Activated CD4-positive, alpha-beta T cell treated with anti-CD3 and anti-CD28 coated beads, Interleukin-2, amount 10 ng/mL, durations not matched to agents 7 days and 5 days (primary cell): ENCODE measurements at regions not wholly inside any gene's neighbourhood (a gene's known extent, or its start where the extent isn't known, plus 50 kb on each side); places are given as distances from the start of the nearest gene placed in this dataset.

ENCODE experiments used
- CTCF ChIA-PET: fragments of 350-600 bp; sonication (Branson Sonifier 250); formaldehyde crosslinking; loops from one replicate; lab custom pipeline; 2021; ENCODE audit warnings: antibody characterized with exemption; lab: Charles Lee
- POLR2A ChIA-PET: fragments of 350-600 bp; sonication (Branson Sonifier 250); formaldehyde crosslinking; loops from one replicate; lab custom pipeline; 2021; ENCODE audit warnings: antibody characterized with exemption; lab: Charles Lee
- DNase-seq: peaks from one replicate; pipeline ENCODE4 v3.0.0-alpha.2; 2020
- H3K27ac Mint-ChIP-seq: one replicate; pipeline ENCODE4 v1.8.0; 2021; ENCODE audit warnings: mild to moderate bottlenecking, moderate library complexity, mixed read lengths
- H3K27me3 Mint-ChIP-seq: one replicate; pipeline ENCODE4 v1.8.0; 2021; ENCODE audit warnings: mixed read lengths
- H3K36me3 Mint-ChIP-seq: one replicate; pipeline ENCODE4 v1.8.0; 2021; ENCODE audit warnings: low read depth, mixed read lengths
- H3K4me1 Mint-ChIP-seq: one replicate; pipeline ENCODE4 v1.8.0; 2021; ENCODE audit warnings: mixed read lengths
- H3K4me3 Mint-ChIP-seq: one replicate; pipeline ENCODE4 v1.8.0; 2021; ENCODE audit warnings: mild to moderate bottlenecking, moderate library complexity, mixed read lengths
- H3K9me3 Mint-ChIP-seq: one replicate; pipeline ENCODE4 v1.8.0; 2021; ENCODE audit warnings: mixed read lengths

DNA sequence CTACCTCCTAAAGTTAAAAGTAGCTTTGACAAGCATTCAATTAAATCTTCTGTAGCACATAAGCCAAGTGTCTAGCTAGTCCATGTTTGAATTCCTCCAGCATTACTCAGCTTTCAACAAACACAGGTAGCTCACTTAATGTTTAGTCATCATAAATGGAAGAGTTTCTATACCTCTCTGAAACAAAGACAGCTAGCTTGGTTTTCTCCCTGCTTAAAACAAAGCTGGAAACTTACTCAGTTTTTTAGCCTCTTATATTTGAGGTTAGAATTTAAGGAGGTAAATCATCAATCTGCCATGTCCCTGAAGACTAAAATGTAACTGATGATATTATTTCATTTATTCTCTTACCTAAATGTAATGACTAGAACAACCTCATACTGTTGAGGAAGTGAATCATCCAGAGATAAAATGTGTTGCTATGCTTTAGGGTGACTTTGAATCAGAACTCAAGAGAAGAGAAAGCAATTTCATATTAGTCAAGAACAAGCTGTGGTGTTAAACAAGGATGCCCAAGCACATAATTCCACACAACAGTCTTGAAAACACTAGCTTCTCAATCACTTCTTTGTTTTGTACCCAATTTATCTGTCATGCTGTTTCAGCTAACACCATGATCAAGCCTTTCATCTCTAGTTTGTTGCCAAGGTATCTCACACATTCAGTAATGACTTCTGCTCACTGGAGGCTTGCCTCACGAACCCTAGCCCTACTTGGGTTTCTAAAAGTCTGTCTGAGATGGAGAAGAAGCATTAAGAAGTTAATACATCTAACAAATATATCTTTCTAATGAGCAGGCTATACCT, 251.9 kb downstream of the EPM2A start:
- Mint-ChIP-seq H3K4me1 (no peaks in the 10 kb centered on the region), H3K9me3 (no peaks in the 10 kb centered on the region), H3K27me3 (no peaks in the 10 kb centered on the region), H3K27ac (no peak overlapping the region), H3K36me3 (no peaks in the 10 kb centered on the region), H3K4me3 (no peak overlapping the region)
- no peak for DNase-seq
- ChIA-PET CTCF (no interaction called here), POLR2A (no interaction called here)

DNA sequence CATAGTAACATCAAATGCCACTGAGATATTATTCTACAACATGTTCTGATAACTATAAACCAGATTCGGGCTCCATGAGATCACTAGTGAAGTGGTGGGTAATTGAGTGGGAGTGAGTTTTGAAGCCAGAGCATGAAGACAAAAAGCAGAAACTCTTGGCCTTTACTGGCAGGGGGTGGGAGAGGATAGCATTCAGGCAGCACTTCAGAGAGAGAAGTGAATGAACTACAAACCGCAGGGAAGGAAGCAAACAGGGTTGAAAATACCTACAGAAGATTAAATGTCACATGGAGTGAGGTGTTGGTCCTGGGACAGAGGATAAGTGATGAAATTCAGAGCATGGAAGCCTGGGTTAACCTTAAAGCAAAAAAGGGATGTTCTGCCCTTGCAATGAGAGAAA, 250.0 kb downstream of the EPM2A start:
- POLR2A ChIA-PET = no interaction called here
- no peaks in the 10 kb centered on the region for H3K27me3 Mint-ChIP-seq
- no peak overlapping the region for H3K27ac Mint-ChIP-seq
- H3K9me3 Mint-ChIP-seq = no peaks in the 10 kb centered on the region
- no peaks in the 10 kb centered on the region for H3K36me3 Mint-ChIP-seq
- CTCF ChIA-PET = no interaction called here
- DNase-seq = no peak
- no peak overlapping the region for H3K4me3 Mint-ChIP-seq
- H3K4me1 Mint-ChIP-seq = no peaks in the 10 kb centered on the region

GRCh38 chr6:145486306-145486705, 249.0 kb downstream of the EPM2A start:
- no peak overlapping the region for H3K27ac Mint-ChIP-seq
- H3K4me3 Mint-ChIP-seq = no peak overlapping the region
- H3K9me3 Mint-ChIP-seq = no peaks in the 10 kb centered on the region
- H3K4me1 Mint-ChIP-seq = no peaks in the 10 kb centered on the region
- DNase-seq = no peak
- H3K27me3 Mint-ChIP-seq = no peaks in the 10 kb centered on the region
- no peaks in the 10 kb centered on the region for H3K36me3 Mint-ChIP-seq
- ChIA-PET POLR2A (no interaction called here), CTCF (no interaction called here)

DNA sequence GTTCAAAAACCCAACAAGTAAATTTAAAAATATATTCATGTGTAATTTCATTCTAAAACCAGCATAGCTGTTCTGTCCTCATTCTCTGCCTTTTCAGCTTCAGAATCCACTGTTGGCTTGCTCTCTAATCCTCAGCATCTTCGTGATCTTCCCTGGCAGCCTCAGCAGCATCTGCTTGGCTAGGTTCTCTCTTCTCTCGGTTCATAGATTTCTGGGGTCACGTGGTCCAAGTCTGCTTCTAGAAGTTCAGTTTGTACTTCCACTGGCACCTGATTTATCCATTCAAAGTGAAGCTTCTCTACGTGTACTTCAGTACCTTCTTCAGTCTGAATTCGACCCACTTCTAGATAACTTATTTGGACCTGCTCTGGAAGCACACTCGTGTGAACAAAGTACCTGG, 245.7 kb downstream of the EPM2A start:
- DNase-seq = no peak
- Mint-ChIP-seq H3K4me1 (no peaks in the 10 kb centered on the region), H3K27me3 (no peaks in the 10 kb centered on the region), H3K27ac (no peak overlapping the region), H3K9me3 (no peaks in the 10 kb centered on the region), H3K36me3 (no peaks in the 10 kb centered on the region), H3K4me3 (no peak overlapping the region)
- ChIA-PET CTCF (no interaction called here), POLR2A (no interaction called here)

- Mint-ChIP-seq H3K4me3 (no peak overlapping the region), H3K27ac (no peak overlapping the region), H3K36me3 (no peaks in the 10 kb centered on the region), H3K27me3 (no peaks in the 10 kb centered on the region), H3K9me3 (peaks cover under 1% of the 10 kb centered on the region), H3K4me1 (no peaks in the 10 kb centered on the region)
- ChIA-PET CTCF (no interaction called here), POLR2A (no interaction called here)
- no peak for DNase-seq
Observed at GRCh38 chr6:145490068-145490467, 245.3 kb downstream of the EPM2A start.

DNA sequence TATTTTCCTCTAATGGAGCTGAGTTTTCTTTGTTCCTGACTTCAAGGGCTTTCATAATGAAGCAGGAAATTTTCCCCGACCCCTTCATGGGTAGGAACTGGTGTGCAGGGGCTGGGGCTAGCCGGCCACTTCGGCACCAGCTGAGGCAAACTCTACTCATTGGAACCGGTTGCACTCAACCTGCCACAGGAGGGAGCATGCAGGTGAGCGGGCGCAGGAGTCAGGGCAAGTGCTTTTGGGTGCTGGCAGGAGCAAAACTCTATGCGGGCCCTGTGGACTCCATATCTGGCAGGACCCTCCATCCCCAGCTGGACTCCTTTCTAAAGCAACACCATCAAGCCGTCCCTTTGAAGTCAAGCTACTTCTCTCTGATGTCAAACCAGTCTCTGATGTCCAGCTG, 244.2 kb downstream of the EPM2A start:
- CTCF ChIA-PET = no interaction called here
- no peaks in the 10 kb centered on the region for H3K36me3 Mint-ChIP-seq

GRCh38 chr6:145497006-145497405, 238.3 kb downstream of the EPM2A start:
- DNase-seq = no peak
- ChIA-PET POLR2A (no interaction called here), CTCF (no interaction called here)
- no peak overlapping the region for H3K27ac Mint-ChIP-seq
- H3K4me1 Mint-ChIP-seq = no peaks in the 10 kb centered on the region
- H3K9me3 Mint-ChIP-seq = peaks cover 3% of the 10 kb centered on the region
- no peak overlapping the region for H3K4me3 Mint-ChIP-seq
- no peaks in the 10 kb centered on the region for H3K36me3 Mint-ChIP-seq
- no peaks in the 10 kb centered on the region for H3K27me3 Mint-ChIP-seq

More for the DNA sequence above, 244.2 kb downstream of the EPM2A start:
- no peak overlapping the region for H3K4me3 Mint-ChIP-seq
- H3K27ac Mint-ChIP-seq = no peak overlapping the region
- no peak for DNase-seq
- POLR2A ChIA-PET = no interaction called here
- H3K27me3 Mint-ChIP-seq = no peaks in the 10 kb centered on the region
- peaks cover 3% of the 10 kb centered on the region for H3K9me3 Mint-ChIP-seq
- H3K4me1 Mint-ChIP-seq = no peaks in the 10 kb centered on the region

DNA sequence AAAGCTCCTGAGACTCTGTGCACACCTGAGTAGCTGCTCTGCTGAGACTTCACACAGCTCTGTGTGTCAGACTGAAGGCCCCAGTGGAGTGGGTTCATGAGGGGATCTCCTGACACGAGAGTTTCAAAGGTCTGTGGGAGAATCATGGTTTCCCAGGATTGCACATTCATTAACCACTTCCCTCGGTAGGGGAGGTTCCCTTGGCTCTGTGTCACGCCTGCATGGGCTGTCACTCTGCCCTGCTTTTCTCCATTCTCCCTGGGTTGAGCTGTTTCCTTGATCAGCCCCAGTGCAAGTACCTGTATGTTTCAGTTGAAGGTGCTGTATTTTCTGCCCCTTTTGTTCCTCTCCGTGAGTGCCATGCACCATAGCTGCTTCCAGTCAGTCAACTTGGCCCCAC, 236.9 kb downstream of the EPM2A start:
- no peak overlapping the region for H3K4me3 Mint-ChIP-seq
- POLR2A ChIA-PET = no interaction called here
- DNase-seq = no peak
- no peaks in the 10 kb centered on the region for H3K4me1 Mint-ChIP-seq
- no peaks in the 10 kb centered on the region for H3K36me3 Mint-ChIP-seq
- H3K27me3 Mint-ChIP-seq = no peaks in the 10 kb centered on the region
- CTCF ChIA-PET = no interaction called here
- H3K27ac Mint-ChIP-seq = no peak overlapping the region
- H3K9me3 Mint-ChIP-seq = peaks cover 3% of the 10 kb centered on the region

- Mint-ChIP-seq H3K4me3 (no peak overlapping the region), H3K27me3 (no peaks in the 10 kb centered on the region), H3K9me3 (peaks cover 4% of the 10 kb centered on the region), H3K27ac (no peak overlapping the region), H3K4me1 (no peaks in the 10 kb centered on the region), H3K36me3 (no peaks in the 10 kb centered on the region)
- DNase-seq = no peak
- ChIA-PET POLR2A (no interaction called here), CTCF (no interaction called here)
Observed at GRCh38 chr6:145502416-145502815, 232.9 kb downstream of the EPM2A start.

- POLR2A ChIA-PET = no interaction called here
- H3K4me1 Mint-ChIP-seq = no peaks in the 10 kb centered on the region
- H3K9me3 Mint-ChIP-seq = peaks cover 10% of the 10 kb centered on the region
- H3K27me3 Mint-ChIP-seq = no peaks in the 10 kb centered on the region
- no peak overlapping the region for H3K27ac Mint-ChIP-seq
- DNase-seq = no peak
- no peak overlapping the region for H3K4me3 Mint-ChIP-seq
- CTCF ChIA-PET = no interaction called here
- no peaks in the 10 kb centered on the region for H3K36me3 Mint-ChIP-seq
Observed at GRCh38 chr6:145506136-145506535, 229.2 kb downstream of the EPM2A start.

DNA sequence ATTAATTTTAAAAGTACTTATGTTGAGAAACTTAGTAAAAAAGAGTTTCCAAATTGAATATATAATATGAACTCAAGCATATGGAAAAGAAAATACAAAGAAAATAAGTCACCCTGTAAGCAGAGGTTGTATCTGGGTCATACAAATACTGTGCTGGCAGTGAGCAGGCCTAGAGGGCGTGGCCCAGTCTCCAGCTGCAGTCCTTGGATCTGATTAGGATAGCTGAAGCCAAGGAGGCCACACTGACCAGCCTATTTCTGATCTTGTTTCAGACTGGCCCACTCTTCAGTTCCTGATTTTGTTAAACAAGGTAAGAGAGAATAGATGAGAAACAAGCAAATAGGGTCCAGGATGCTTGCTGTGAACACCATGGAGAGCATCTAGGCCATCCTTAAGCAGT, 228.8 kb downstream of the EPM2A start:
- H3K9me3 Mint-ChIP-seq = peaks cover 10% of the 10 kb centered on the region
- H3K27me3 Mint-ChIP-seq = no peaks in the 10 kb centered on the region
- no peaks in the 10 kb centered on the region for H3K36me3 Mint-ChIP-seq
- H3K4me3 Mint-ChIP-seq = no peak overlapping the region
- H3K4me1 Mint-ChIP-seq = no peaks in the 10 kb centered on the region
- DNase-seq = no peak
- no peak overlapping the region for H3K27ac Mint-ChIP-seq
- ChIA-PET CTCF (no interaction called here), POLR2A (no interaction called here)

- POLR2A ChIA-PET = no interaction called here
- Mint-ChIP-seq H3K27ac (no peak overlapping the region), H3K9me3 (peaks cover 10% of the 10 kb centered on the region), H3K4me3 (no peak overlapping the region), H3K27me3 (no peaks in the 10 kb centered on the region), H3K36me3 (no peaks in the 10 kb centered on the region), H3K4me1 (no peaks in the 10 kb centered on the region)
- CTCF ChIA-PET = no interaction called here
- no peak for DNase-seq
Observed at GRCh38 chr6:145507239-145507638, 228.1 kb downstream of the EPM2A start.

GRCh38 chr6:145508107-145508506, 227.2 kb downstream of the EPM2A start:
- H3K9me3 Mint-ChIP-seq = peaks cover 10% of the 10 kb centered on the region
- POLR2A ChIA-PET = no interaction called here
- H3K27ac Mint-ChIP-seq = no peak overlapping the region
- CTCF ChIA-PET = no interaction called here
- no peak for DNase-seq
- no peak overlapping the region for H3K4me3 Mint-ChIP-seq
- no peaks in the 10 kb centered on the region for H3K27me3 Mint-ChIP-seq
- no peaks in the 10 kb centered on the region for H3K4me1 Mint-ChIP-seq
- no peaks in the 10 kb centered on the region for H3K36me3 Mint-ChIP-seq

GRCh38 chr6:145517492-145517891, 217.8 kb downstream of the EPM2A start:
- Mint-ChIP-seq H3K36me3 (no peaks in the 10 kb centered on the region), H3K27ac (no peak overlapping the region), H3K4me1 (no peaks in the 10 kb centered on the region), H3K4me3 (no peak overlapping the region), H3K9me3 (no peaks in the 10 kb centered on the region), H3K27me3 (no peaks in the 10 kb centered on the region)
- POLR2A ChIA-PET = no interaction called here
- CTCF ChIA-PET = no interaction called here
- DNase-seq = no peak
